T-cell (primary cell): ENCODE measurements at regions not wholly inside any gene's neighbourhood (a gene's known extent, or its start where the extent isn't known, plus 50 kb on each side); places are given as distances from the start of the nearest gene placed in this dataset.

Experiments
- ATAC-seq, 4 experiments: fragments of 200-7000 bp in 3 of 4; fragments of 150-1000 bp in 1 of 4; cut with Tn5 transposase; replicated peaks in 1 of 4; 1 replicate in 3 of 4; 2 replicates in 1 of 4; pipeline ENCODE4 v1.10.0; 2021; ENCODE audit warnings: moderate library complexity in 3 of 4, mild to moderate bottlenecking in 2 of 4, moderate number of reproducible peaks in 1 of 4
- CTCF ChIA-PET, 2 donors: fragments of 300-600 bp; sonication (Branson Sonifier 250); formaldehyde crosslinking; loops; one replicate each; lab custom pipeline; 2022; ENCODE audit warnings: antibody characterized with exemption in 2 of 2; lab: Charles Lee
- POLR2A ChIA-PET, 2 donors: fragments of 300-600 bp; sonication (Branson Sonifier 250); formaldehyde crosslinking; loops; one replicate each; lab custom pipeline; 2022; ENCODE audit warnings: antibody characterized with exemption in 2 of 2; lab: Charles Lee
- DNase-seq, 35 experiments: peaks; one replicate each; pipeline versions ENCODE4 v3.0.0 to v3.0.0-alpha.2; 2013 to 2023
- H3K27ac ChIP-seq: one replicate; pipeline ENCODE4 v1.5.1; 2013; ENCODE audit warnings: low read length
- H3K27me3 ChIP-seq, 2 experiments: replicated peaks in 1 of 2; 1 replicate in 1 of 2; 2 replicates in 1 of 2; pipeline versions ENCODE4 v1.6.1 to v1.7.0; 2013; ENCODE audit warnings: low read length in 1 of 2, mixed read lengths in 1 of 2; ENCODE audit not compliant: control insufficient read depth in 2 of 2, insufficient read depth in 2 of 2; ENCODE audit errors: extremely low read depth in 1 of 2
- H3K36me3 ChIP-seq, 2 donors: 1 replicate in 1 of 2; 2 replicates in 1 of 2; pipeline versions ENCODE4 v1.6.1 to v1.7.0; 2013; ENCODE audit warnings: low read length in 1 of 2; ENCODE audit not compliant: control insufficient read depth in 2 of 2, insufficient read depth in 1 of 2; ENCODE audit errors: extremely low read depth in 1 of 2
- H3K4me1 ChIP-seq, 2 experiments: 1 replicate in 1 of 2; 2 replicates in 1 of 2; pipeline versions ENCODE4 v1.6.1 to v1.7.0; 2013; ENCODE audit warnings: low read length in 2 of 2, mixed read lengths in 1 of 2; ENCODE audit not compliant: insufficient read depth in 2 of 2, control insufficient read depth in 1 of 2; ENCODE audit errors: extremely low read depth in 1 of 2
- H3K4me3 ChIP-seq, 2 donors: 1 replicate in 1 of 2; 2 replicates in 1 of 2; pipeline versions ENCODE4 v1.5.1 to v1.7.0; 2013; ENCODE audit warnings: mild to moderate bottlenecking in 2 of 2, low read length in 1 of 2, moderate library complexity in 1 of 2; ENCODE audit not compliant: control insufficient read depth in 1 of 2; ENCODE audit errors: extremely low read depth in 1 of 2
- H3K9me3 ChIP-seq: 2 replicates; pipeline ENCODE4 v1.7.0; 2013
- H3K27ac Mint-ChIP-seq, 2 donors: one replicate each; pipeline ENCODE4 v1.8.0; 2020 to 2021; ENCODE audit warnings: mild to moderate bottlenecking in 2 of 2, mixed read lengths in 2 of 2
- H3K27me3 Mint-ChIP-seq, 2 donors: one replicate each; pipeline ENCODE4 v1.8.0; 2021 to 2022; ENCODE audit warnings: mixed read lengths in 2 of 2
- H3K36me3 Mint-ChIP-seq: one replicate; pipeline ENCODE4 v1.8.0; 2021; ENCODE audit warnings: mixed read lengths
- H3K4me1 Mint-ChIP-seq, 3 donors: one replicate each; pipeline ENCODE4 v1.8.0; 2020 to 2022; ENCODE audit warnings: mixed read lengths in 3 of 3, mild to moderate bottlenecking in 1 of 3
- H3K4me3 Mint-ChIP-seq, 3 donors: one replicate each; pipeline ENCODE4 v1.8.0; 2020 to 2022; ENCODE audit warnings: mild to moderate bottlenecking in 3 of 3, mixed read lengths in 3 of 3, moderate library complexity in 3 of 3
- H3K9me3 Mint-ChIP-seq, 3 donors: one replicate each; pipeline ENCODE4 v1.8.0; 2020 to 2022; ENCODE audit warnings: mixed read lengths in 3 of 3
- WGBS: methylation state at CpG from one replicate; pipeline ENCODE4 v1.1.5; 2013; ENCODE audit warnings: missing lambda C conversion rate; ENCODE audit not compliant: insufficient coverage; 5-methylcytosine and 5-hydroxymethylcytosine counted together

DNA sequence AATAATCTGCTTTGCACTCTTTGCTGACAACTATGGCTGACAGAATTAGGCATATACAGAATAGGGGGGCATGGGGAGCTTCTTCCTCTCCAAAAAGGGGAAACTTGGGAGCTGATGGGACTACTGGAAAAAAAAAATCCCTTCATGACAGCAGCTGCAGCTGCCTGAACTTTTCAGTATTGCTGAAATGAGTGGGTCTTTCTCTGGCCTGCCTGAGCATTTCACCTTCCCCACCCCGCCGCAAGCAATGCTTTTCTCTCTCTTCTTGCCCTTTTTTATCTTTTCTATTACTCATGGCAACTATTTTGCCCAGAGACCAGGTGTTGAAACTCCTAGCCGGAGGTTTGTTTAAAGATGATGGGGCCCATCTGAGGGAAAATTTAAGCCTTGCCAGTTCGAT lies 244.9 kb downstream of the SEMA3D start:
- Histone ChIP-seq H3K4me1 (no peaks in the 10 kb centered on the region), H3K36me3 (no peaks in the 10 kb centered on the region), H3K27me3 (peaks cover 0 to 4% of the 10 kb centered on the region in 2 experiments), H3K9me3 (no peaks in the 10 kb centered on the region), H3K4me3 (no peak overlapping the region), H3K27ac (no peak overlapping the region)
- WGBS, result no CpG with 5 or more reads among the region's 4 CpGs
- Mint-ChIP-seq H3K27ac (no peak overlapping the region), H3K4me1 (no peaks in the 10 kb centered on the region), H3K4me3 (no peak overlapping the region), H3K9me3 (no peaks in the 10 kb centered on the region), H3K36me3 (no peaks in the 10 kb centered on the region), H3K27me3 (no peaks in the 10 kb centered on the region)
- ChIA-PET POLR2A (interaction anchor here in 1 of 2 donors (0.6 kb wide), 1 partner anchor 1668 kb away, joined by 3 read pairs; no protein-coding TSS in a partner anchor), CTCF (no interaction called here)
- no peak for DNase-seq
- no peak for ATAC-seq

DNA sequence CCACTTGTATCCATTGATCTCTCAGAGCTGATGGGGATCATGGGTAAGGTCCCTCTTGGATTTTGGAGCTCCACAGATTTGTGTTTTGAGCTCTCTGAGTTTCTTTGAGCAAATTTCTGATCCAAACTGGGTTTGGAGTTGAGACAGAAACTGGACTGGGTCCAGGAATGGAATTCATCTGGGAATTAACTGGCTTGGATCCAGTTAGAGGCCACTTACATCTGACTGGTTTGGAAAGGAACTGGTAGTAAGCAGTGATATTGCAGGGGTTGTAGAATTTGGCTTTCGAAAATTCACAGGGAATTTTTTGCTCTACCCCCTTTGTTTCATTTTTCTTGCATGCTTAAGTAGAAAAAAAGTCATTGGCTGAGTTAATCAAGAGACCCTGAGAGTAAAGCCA lies 245.6 kb downstream of the SEMA3D start:
- Histone ChIP-seq H3K4me1 (no peaks in the 10 kb centered on the region), H3K4me3 (no peak overlapping the region), H3K27ac (no peak overlapping the region), H3K27me3 (peaks cover 0 to 4% of the 10 kb centered on the region in 2 experiments), H3K9me3 (no peaks in the 10 kb centered on the region), H3K36me3 (no peaks in the 10 kb centered on the region)
- ChIA-PET CTCF (no interaction called here), POLR2A (interaction anchor here in 1 of 2 donors (0.6 kb wide), 1 partner anchor 1669 kb away, joined by 3 read pairs; no protein-coding TSS in a partner anchor)
- no peak overlapping the region for H3K27ac Mint-ChIP-seq
- WGBS, result no CpG with 5 or more reads among the region's 1 CpG
- no peak for ATAC-seq
- H3K9me3 Mint-ChIP-seq, result no peaks in the 10 kb centered on the region
- no peak overlapping the region for H3K4me3 Mint-ChIP-seq
- no peaks in the 10 kb centered on the region for H3K27me3 Mint-ChIP-seq
- H3K36me3 Mint-ChIP-seq, result no peaks in the 10 kb centered on the region
- no peak for DNase-seq
- no peaks in the 10 kb centered on the region for H3K4me1 Mint-ChIP-seq

DNA sequence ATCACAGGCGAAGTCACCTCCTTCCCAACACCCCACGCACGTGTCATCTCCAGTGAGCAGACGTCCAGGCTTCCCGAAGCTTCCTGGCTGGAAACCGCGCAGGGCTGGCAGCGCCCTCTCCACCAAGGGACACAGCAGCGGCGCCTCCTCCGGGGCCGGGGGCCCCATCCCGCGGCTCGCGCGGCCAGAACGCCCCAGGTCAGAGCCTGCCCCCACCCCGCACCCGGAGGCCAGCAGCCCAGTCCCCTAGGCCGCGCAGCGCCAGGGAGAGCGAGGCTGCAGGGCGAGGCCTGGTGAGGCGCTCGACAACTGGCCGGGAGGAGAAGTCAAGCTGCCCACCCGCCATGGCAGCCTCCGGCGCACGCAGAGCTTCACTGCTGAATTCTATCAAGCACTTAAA lies 247.0 kb downstream of the SEMA3D start:
- no peaks in the 10 kb centered on the region for H3K36me3 ChIP-seq
- DNase-seq (no peak), ATAC-seq (no peak)
- Mint-ChIP-seq H3K4me1 (no peaks in the 10 kb centered on the region), H3K27me3 (no peaks in the 10 kb centered on the region), H3K27ac (no peak overlapping the region), H3K36me3 (no peaks in the 10 kb centered on the region), H3K9me3 (no peaks in the 10 kb centered on the region), H3K4me3 (no peak overlapping the region)
- POLR2A ChIA-PET, result no interaction called here
- H3K27me3 ChIP-seq, result peaks cover 0 to 4% of the 10 kb centered on the region in 2 experiments
- CTCF ChIA-PET, result interaction anchor here in 1 of 2 donors (0.7 kb wide), 1 partner anchor 32 kb away, joined by 3 read pairs; no protein-coding TSS in a partner anchor
- no peaks in the 10 kb centered on the region for H3K9me3 ChIP-seq
- no peaks in the 10 kb centered on the region for H3K4me1 ChIP-seq
- WGBS, result 87% methylated on average over 23 of the region's 32 CpGs
- H3K4me3 ChIP-seq, result no peak overlapping the region
- no peak overlapping the region for H3K27ac ChIP-seq

DNA sequence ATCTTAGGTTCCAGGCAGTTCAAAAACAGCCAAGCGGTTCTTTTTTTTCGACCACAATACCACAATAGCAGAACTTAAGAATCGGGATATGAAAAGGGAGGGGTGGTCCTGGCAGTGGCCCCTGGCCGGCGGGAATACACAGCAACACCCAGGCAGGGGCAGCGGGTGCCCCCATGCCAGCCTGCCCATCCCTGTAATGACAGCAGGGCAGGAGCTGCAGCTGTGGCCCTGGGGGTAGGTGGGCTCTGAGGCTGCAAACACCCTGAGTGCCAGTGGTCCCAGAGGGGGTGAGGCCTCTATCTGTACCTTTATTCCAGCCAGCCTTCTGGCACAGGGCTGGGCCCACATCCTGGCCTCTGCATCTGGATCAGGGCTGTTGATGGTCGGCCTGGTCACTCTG lies 247.4 kb downstream of the SEMA3D start:
- ATAC-seq, result no peak
- H3K27me3 Mint-ChIP-seq, result no peaks in the 10 kb centered on the region
- DNase-seq, result no peak
- Histone ChIP-seq H3K27ac (no peak overlapping the region), H3K4me1 (no peaks in the 10 kb centered on the region), H3K36me3 (no peaks in the 10 kb centered on the region), H3K4me3 (no peak overlapping the region), H3K27me3 (peaks cover 0 to 4% of the 10 kb centered on the region in 2 experiments), H3K9me3 (no peaks in the 10 kb centered on the region)
- no peaks in the 10 kb centered on the region for H3K4me1 Mint-ChIP-seq
- POLR2A ChIA-PET, result no interaction called here
- no peak overlapping the region for H3K27ac Mint-ChIP-seq
- H3K36me3 Mint-ChIP-seq, result no peaks in the 10 kb centered on the region
- no peak overlapping the region for H3K4me3 Mint-ChIP-seq
- H3K9me3 Mint-ChIP-seq, result no peaks in the 10 kb centered on the region
- WGBS, result 89% methylated on average over 4 of the region's 7 CpGs
- CTCF ChIA-PET, result interaction anchor here in 1 of 2 donors (0.7 kb wide), 1 partner anchor 31 kb away, joined by 3 read pairs; no protein-coding TSS in a partner anchor

DNA sequence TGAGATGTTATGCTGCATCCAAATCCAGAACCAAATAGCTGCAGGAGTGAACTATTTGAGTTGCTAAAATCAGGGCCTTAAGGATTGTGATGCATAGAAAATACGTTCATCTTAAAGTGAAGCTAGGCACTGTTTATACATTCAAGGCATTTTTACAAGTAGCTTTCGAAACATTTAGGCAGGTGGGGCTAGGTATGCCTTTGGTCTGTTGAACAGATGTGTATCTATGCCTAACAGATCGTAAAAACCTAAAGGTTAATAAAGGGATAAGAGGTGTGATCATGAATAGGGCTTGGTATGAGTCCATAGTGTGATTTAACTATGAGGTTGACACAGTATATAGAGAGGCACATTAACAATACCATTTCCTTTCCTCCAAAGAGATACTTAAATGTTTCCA lies 262.5 kb downstream of the SEMA3D start:
- ChIA-PET CTCF (no interaction called here), POLR2A (no interaction called here)
- no peak overlapping the region for H3K27ac ChIP-seq
- no peaks in the 10 kb centered on the region for H3K36me3 Mint-ChIP-seq
- no peaks in the 10 kb centered on the region for H3K27me3 ChIP-seq
- H3K27me3 Mint-ChIP-seq, result no peaks in the 10 kb centered on the region
- no peak for DNase-seq
- no peak for ATAC-seq
- no peak overlapping the region for H3K4me3 Mint-ChIP-seq
- H3K36me3 ChIP-seq, result no peaks in the 10 kb centered on the region
- no peaks in the 10 kb centered on the region for H3K9me3 ChIP-seq
- H3K27ac Mint-ChIP-seq, result no peak overlapping the region
- H3K4me1 ChIP-seq, result no peaks in the 10 kb centered on the region
- no peak overlapping the region for H3K4me3 ChIP-seq
- peaks cover 5 to 8% (median 8%) of the 10 kb centered on the region in 3 donors for H3K9me3 Mint-ChIP-seq
- H3K4me1 Mint-ChIP-seq, result no peaks in the 10 kb centered on the region
- WGBS, result 82% methylated on average over 1 of the region's 3 CpGs

DNA sequence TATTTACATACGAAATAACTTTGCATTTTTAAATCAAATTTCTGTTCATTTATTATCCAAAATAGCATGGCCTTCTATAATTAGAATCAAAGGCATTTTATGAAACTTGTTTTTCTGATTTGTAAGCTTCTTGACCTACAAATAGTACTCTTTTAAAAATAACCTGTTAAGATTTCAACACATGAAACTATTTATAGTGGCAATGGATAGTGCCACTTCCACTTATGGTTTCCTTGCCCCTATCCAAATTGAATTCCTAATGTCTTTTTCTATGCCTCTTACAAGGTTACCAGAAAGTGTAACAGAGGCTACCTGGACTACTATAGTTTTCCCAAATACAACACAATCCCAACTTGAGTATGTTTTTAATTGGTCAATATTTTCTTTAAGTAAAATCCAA lies 263.5 kb downstream of the SEMA3D start:
- Histone ChIP-seq H3K27me3 (no peaks in the 10 kb centered on the region), H3K4me3 (no peak overlapping the region), H3K36me3 (no peaks in the 10 kb centered on the region), H3K4me1 (no peaks in the 10 kb centered on the region), H3K27ac (no peak overlapping the region), H3K9me3 (no peaks in the 10 kb centered on the region)
- no peak overlapping the region for H3K4me3 Mint-ChIP-seq
- no peaks in the 10 kb centered on the region for H3K36me3 Mint-ChIP-seq
- peaks cover 5 to 16% (median 9%) of the 10 kb centered on the region in 3 donors for H3K9me3 Mint-ChIP-seq
- ChIA-PET CTCF (no interaction called here), POLR2A (no interaction called here)
- H3K27me3 Mint-ChIP-seq, result no peaks in the 10 kb centered on the region
- DNase-seq, result no peak
- no peak for ATAC-seq
- H3K27ac Mint-ChIP-seq, result no peak overlapping the region
- H3K4me1 Mint-ChIP-seq, result no peaks in the 10 kb centered on the region
- no CpG with 5 or more reads among the region's 1 CpG for WGBS

DNA sequence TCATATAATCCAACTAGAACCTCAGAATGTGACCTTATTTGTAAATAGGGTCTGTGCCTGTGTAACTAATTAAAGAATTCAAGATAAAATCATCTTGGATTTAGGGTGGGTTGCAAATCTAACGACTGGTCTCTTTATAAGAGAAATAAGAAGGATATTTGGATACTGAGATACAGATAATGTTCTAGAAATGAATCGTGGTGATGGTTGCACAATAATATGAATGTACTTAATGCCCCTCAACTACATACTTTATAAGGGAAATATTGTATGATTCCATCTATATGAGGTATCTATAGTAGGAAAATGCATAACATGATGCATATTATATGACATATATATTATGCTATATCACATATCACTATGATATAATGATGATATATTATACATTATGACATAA lies 265.7 kb downstream of the SEMA3D start:
- H3K27ac Mint-ChIP-seq, result no peak overlapping the region
- H3K36me3 Mint-ChIP-seq, result no peaks in the 10 kb centered on the region
- Histone ChIP-seq H3K4me3 (no peak overlapping the region), H3K27ac (no peak overlapping the region), H3K36me3 (no peaks in the 10 kb centered on the region), H3K9me3 (no peaks in the 10 kb centered on the region), H3K27me3 (no peaks in the 10 kb centered on the region), H3K4me1 (no peaks in the 10 kb centered on the region)
- peaks cover 5 to 17% (median 9%) of the 10 kb centered on the region in 3 donors for H3K9me3 Mint-ChIP-seq
- H3K4me1 Mint-ChIP-seq, result no peaks in the 10 kb centered on the region
- no peaks in the 10 kb centered on the region for H3K27me3 Mint-ChIP-seq
- no peak for DNase-seq
- no peak for ATAC-seq
- CTCF ChIA-PET, result no interaction called here
- POLR2A ChIA-PET, result no interaction called here
- WGBS, result no CpG with 5 or more reads among the region's 2 CpGs
- H3K4me3 Mint-ChIP-seq, result no peak overlapping the region
